Upper lobe of right lung (tissue), 1 donor: ENCODE measurements at regions not wholly inside any gene's neighbourhood (a gene's known extent, or its start where the extent isn't known, plus 50 kb on each side); places are given as distances from the start of the nearest gene placed in this dataset.
"Not testable (repeated sequence)": the region's sequence is repeated elsewhere in the genome, so short reads cannot be mapped to it uniquely, and the experiment has no call there.

ENCODE experiments used
- ATAC-seq: fragments of 200-7000 bp; cut with Tn5 transposase; one replicate; pipeline ENCODE4 v1.9.1; 2020; ENCODE audit warnings: mild to moderate bottlenecking, moderate library complexity
- DNase-seq: peaks from one replicate; pipeline ENCODE4 v3.0.0-alpha.2; 2020
- H3K27ac ChIP-seq: fragments of 200-600 bp; one replicate; pipeline ENCODE4 v1.8.0; 2022
- H3K27me3 ChIP-seq: fragments of 200-600 bp; one replicate; pipeline ENCODE4 v1.8.0; 2022; ENCODE audit warnings: mild to moderate bottlenecking
- H3K36me3 ChIP-seq: fragments of 200-600 bp; one replicate; pipeline ENCODE4 v1.8.0; 2022
- H3K4me1 ChIP-seq: fragments of 200-600 bp; one replicate; pipeline ENCODE4 v1.8.0; 2022
- H3K4me3 ChIP-seq: fragments of 200-600 bp; one replicate; pipeline ENCODE4 v1.8.0; 2022; ENCODE audit warnings: mild to moderate bottlenecking
- H3K9me3 ChIP-seq: fragments of 200-600 bp; one replicate; pipeline ENCODE4 v1.8.0; 2022
- intact Hi-C: fragments of 100-400 bp; cut with DNase I; formaldehyde crosslinking; loops from one replicate; pipeline ENCODE4 v1.11.0; 2022
- TF ChIP-seq, protein P1 (sequence below): fragments of 200-600 bp; IDR thresholded peaks from one replicate; pipeline ENCODE4 v1.8.0; 2022; ENCODE audit warnings: antibody characterized with exemption
- donor health status: DM: no; HTN: yes; CAD: no; lungs with severe emphysema.

DNA sequence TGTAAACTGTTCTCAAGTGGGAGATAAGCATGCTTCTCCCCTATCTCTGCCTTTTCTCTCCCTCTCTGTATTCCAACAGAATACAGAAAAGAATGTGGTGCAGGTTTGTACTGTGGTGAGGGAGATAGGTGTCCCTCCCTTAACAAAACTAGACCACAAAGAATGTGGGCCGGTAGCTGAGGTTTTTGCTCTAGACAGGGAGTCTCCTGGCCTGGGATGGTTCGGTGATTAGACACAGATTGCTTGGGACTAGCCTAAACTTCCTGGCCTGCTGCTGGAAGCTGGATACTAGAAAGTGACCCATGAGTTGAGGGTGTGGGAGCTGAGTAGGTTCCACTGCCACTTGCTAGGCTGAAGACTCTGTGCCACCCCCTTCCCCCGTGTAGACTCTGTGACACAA is 143.0 kb downstream of the CXXC4 start:
- TF ChIP-seq, protein P1, sequence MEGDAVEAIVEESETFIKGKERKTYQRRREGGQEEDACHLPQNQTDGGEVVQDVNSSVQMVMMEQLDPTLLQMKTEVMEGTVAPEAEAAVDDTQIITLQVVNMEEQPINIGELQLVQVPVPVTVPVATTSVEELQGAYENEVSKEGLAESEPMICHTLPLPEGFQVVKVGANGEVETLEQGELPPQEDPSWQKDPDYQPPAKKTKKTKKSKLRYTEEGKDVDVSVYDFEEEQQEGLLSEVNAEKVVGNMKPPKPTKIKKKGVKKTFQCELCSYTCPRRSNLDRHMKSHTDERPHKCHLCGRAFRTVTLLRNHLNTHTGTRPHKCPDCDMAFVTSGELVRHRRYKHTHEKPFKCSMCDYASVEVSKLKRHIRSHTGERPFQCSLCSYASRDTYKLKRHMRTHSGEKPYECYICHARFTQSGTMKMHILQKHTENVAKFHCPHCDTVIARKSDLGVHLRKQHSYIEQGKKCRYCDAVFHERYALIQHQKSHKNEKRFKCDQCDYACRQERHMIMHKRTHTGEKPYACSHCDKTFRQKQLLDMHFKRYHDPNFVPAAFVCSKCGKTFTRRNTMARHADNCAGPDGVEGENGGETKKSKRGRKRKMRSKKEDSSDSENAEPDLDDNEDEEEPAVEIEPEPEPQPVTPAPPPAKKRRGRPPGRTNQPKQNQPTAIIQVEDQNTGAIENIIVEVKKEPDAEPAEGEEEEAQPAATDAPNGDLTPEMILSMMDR = no peak
- ATAC-seq = no peak
- H3K4me3 ChIP-seq = no peak overlapping the region
- no peaks in the 10 kb centered on the region for H3K4me1 ChIP-seq
- peaks cover 5% of the 10 kb centered on the region for H3K9me3 ChIP-seq
- H3K27ac ChIP-seq = no peak overlapping the region
- intact Hi-C loops = no loop called here
- no peaks in the 10 kb centered on the region for H3K36me3 ChIP-seq
- H3K27me3 ChIP-seq = no peaks in the 10 kb centered on the region
- no peak for DNase-seq

DNA sequence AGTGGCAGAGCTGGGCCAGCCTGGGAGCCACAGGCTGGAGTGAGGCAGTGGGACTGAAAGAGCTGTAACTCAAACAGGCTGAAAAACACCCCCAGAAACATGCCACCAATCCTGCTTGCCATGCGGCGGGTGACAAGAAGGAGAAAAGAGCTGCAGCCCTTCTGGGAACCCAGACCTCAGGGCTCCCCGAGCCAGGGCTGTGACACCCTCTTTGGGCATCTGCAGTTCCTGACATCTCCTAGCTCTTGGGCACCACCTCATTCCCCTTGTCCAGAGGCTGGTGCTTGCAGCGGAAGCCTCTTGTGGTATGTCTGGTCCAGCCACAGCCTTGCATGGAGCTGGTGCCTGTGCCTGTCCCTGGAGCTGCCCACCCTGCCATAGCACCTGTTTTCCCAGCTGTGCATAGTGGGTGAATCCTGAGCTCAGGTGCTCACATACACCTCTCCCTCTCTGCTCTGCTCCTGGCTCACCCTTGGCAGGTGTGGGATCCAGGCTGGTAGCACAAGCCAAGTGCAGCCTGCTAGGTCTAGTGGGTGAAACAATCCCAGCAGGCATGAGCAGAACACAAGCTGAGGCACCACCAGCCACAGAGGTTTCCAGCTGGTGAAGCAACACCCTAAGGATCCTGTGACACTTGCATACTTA is 149.0 kb downstream of the CXXC4 start:
- ATAC-seq (peak; percentile 33), DNase-seq (no peak)
- H3K4me1 ChIP-seq = no peaks in the 10 kb centered on the region
- no peak overlapping the region for H3K27ac ChIP-seq
- no peaks in the 10 kb centered on the region for H3K27me3 ChIP-seq
- H3K36me3 ChIP-seq = no peaks in the 10 kb centered on the region
- H3K9me3 ChIP-seq = no peaks in the 10 kb centered on the region
- intact Hi-C loops = no loop called here
- TF ChIP-seq, protein P1 = no peak
- H3K4me3 ChIP-seq = no peak overlapping the region

DNA sequence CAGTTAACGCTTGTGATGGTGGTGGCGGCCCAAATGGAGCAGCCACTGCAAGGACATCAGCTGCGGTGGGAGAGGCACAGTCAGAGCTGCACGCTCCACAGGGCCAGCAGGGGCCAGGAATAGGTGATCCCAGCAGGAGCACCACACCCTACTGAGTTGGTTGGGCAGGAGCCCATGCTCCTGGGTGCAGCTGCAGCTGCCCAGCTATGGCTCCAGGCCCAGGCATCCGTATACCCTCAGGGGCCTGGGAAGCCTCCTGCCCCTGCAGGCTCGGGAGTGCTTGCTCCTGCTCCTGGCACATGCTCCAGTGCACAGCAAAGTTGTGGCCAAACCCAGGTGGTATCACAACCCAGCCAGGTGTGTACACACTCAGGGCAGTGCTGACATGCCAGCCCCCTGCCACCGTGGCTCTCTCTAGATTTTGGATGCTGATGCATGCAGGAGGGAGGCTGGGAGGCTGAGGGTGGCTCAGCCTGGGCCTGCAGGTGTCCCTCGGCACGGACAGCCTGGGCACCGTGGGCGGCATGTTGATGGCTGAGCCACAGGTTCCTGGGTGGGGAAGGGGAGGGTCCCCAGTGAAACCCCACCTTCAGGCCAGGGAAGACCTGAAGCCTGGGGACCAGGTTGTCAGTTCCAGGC is 150.2 kb downstream of the CXXC4 start:
- Histone ChIP-seq H3K9me3 (no peaks in the 10 kb centered on the region), H3K4me3 (no peak overlapping the region), H3K27me3 (no peaks in the 10 kb centered on the region), H3K4me1 (no peaks in the 10 kb centered on the region), H3K36me3 (no peaks in the 10 kb centered on the region), H3K27ac (no peak overlapping the region)
- DNase-seq (peak; percentile 46), ATAC-seq (peak; percentile 26)
- intact Hi-C loops = no loop called here
- TF ChIP-seq, protein P1 = no peak

DNA sequence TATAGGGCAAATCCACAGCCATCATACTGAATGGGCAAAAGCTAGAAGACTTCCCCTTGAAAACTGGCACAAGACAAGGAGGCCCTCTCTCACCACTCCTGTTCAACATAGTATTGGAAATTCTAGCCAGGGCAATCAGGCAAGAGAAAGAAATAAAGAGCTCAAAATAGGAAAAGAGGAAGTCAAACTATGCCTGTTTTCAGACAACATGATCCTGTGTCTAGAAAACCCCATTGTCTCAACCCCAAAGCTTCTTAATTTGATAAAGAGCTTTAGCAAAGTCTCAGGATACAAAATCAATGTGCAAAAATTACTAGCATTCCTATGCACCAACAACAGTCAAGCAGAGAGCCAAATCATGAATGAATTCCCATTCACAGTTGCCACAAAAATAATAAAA is 160.3 kb downstream of the CXXC4 start:
- H3K9me3 ChIP-seq = no peaks in the 10 kb centered on the region
- no peaks in the 10 kb centered on the region for H3K4me1 ChIP-seq
- intact Hi-C loops = no loop called here
- DNase-seq (no peak), ATAC-seq (no peak)
- H3K4me3 ChIP-seq = no peak overlapping the region
- H3K36me3 ChIP-seq = no peaks in the 10 kb centered on the region
- H3K27ac ChIP-seq = no peak overlapping the region
- TF ChIP-seq, protein P1 = no peak
- H3K27me3 ChIP-seq = no peaks in the 10 kb centered on the region

DNA sequence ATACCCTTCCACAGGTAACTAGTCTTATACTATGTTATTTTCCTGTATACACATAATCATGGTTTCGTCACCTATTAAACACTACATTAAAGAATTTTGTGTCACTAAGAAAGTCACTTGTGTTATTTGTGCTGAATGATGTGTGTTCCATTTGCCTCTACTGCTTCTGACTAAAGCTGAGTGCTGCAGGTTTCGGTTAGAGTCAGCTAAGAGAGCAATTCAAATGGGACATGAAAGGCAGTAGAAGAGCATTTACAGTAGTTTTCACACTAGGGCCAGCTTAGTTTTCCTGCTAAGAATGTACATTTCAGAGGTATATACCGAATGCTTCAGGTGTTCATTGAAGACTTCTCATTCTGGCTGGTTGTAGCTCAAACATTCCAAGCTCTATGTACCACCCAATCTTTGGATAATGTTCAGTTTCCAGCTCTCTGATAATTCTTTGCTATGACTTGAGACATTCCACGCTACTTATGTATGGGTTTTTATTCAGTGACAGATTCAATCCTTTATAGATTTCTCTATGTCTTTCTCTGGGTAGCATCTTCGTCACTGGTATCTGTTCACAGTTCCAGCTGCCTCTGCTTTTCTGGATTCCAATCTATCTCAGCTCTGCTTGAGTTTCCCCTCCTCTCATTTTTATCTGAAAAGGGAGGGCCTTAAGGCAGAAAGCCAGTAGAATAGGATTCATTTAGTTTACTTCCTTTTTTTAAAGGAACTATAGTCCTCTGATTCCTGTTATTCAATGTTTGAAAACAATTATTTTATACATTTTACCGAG is 164.4 kb downstream of the CXXC4 start:
- intact Hi-C loops = no loop called here

DNA sequence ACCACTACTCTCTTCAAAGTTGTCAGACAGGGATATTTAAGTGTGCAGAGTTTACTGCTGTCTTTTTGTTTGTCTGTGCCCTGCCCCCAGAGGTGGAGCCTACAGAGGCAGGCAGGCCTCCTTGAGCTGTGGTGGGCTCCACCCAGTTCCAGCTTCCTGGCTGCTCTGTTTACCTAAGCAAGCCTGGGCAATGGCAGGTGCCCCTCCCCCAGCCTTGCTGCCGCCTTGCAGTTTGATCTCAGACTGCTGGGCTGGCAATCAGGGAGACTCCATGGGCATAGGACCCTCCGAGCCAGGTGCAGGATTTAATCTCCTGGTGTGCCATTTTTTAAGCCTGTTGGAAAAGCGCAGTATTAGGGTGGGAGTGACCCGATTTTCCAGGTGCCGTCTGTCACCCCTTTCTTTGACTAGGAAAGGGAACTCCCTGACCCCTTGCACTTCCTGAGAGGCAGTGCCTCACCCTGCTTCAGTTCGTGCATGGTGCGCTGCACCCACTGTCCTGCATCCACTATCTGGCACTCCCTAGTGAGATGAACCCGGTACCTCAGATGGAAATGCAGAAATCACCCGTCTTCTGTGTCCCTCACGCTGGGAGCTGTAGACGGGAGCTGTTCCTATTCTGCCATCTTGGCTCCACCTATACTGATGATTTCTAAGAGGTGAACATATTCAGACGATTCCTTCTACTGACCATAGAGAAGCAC is 167.6 kb downstream of the CXXC4 start:
- intact Hi-C loops, DNase-seq, H3K36me3 ChIP-seq, H3K4me3 ChIP-seq, H3K4me1 ChIP-seq, ATAC-seq, H3K27ac ChIP-seq, H3K27me3 ChIP-seq, H3K9me3 ChIP-seq: not testable (repeated sequence)

More for the DNA sequence above, 164.4 kb downstream of the CXXC4 start:
- Histone ChIP-seq H3K27me3 (no peaks in the 10 kb centered on the region), H3K36me3 (no peaks in the 10 kb centered on the region), H3K9me3 (no peaks in the 10 kb centered on the region), H3K4me1 (no peaks in the 10 kb centered on the region), H3K4me3 (no peak overlapping the region), H3K27ac (no peak overlapping the region)
- TF ChIP-seq, protein P1 = no peak
- no peak for DNase-seq
- ATAC-seq = no peak
